ENCODE measurements at regions not wholly inside any gene's neighbourhood (a gene's known extent, or its start where the extent isn't known, plus 50 kb on each side); places are given as distances from the start of the nearest gene placed in this dataset.

GRCh38 chr1:94694226-94694915 lies 125.8 kb upstream of the SLC44A3 start:
- Histone ChIP-seq H3K36me3 (ENCODE audit: control insufficient read depth in 4 of 4, insufficient read depth in 3 of 4, low read depth in 1 of 4, low read length in 3 of 4) (no peaks in the 10 kb centered on the region), H3K27me3 (ENCODE audit: control insufficient read depth in 4 of 4, insufficient read depth in 4 of 4, low read length in 3 of 4) (no peaks in the 10 kb centered on the region), H3K4me1 (ENCODE audit: control insufficient read depth in 4 of 4, insufficient read depth in 4 of 4, low read length in 3 of 4) (no peaks in the 10 kb centered on the region), H3K9me3 (ENCODE audit: control insufficient read depth in 4 of 4, low read length in 3 of 4) (peaks cover 5 to 9% (median 6%) of the 10 kb centered on the region in 4 donors), H3K4me3 (ENCODE audit: low read depth in 1 of 3, low read length in 3 of 3) (no peak overlapping the region), H3K9ac (ENCODE audit: low read depth in 1 of 2, low read length in 2 of 2) (no peak overlapping the region), H3K27ac (ENCODE audit: low read depth in 1 of 2, low read length in 2 of 2) (no peak overlapping the region)
- WGBS: 90% methylated on average over 4 of the region's 4 CpGs
- no peak for DNase-seq (ENCODE audit: low spot score)
- no peak for TF ChIP-seq HNF4G (IDR thresholded peaks at IDR 0.05)
- TF ChIP-seq REST (IDR thresholded peaks at IDR 0.05): no peak
- TF ChIP-seq EGR1 (IDR thresholded peaks at IDR 0.05; ENCODE audit: low read depth in 2 of 2): no peak
- TF ChIP-seq RXRA (IDR thresholded peaks at IDR 0.05): no peak
- TF ChIP-seq FOXA1 (IDR thresholded peaks at IDR 0.05): no peak
- no peak for TF ChIP-seq JUND (IDR thresholded peaks at IDR 0.05)
- no peak for TF ChIP-seq HNF4A (conservative IDR thresholded peaks at IDR 0.05)
- no peak for TF ChIP-seq YY1 (IDR thresholded peaks at IDR 0.05)
- TF ChIP-seq NR2F2 (IDR thresholded peaks at IDR 0.05): no peak
- TF ChIP-seq ZBTB33 (IDR thresholded peaks at IDR 0.05): no peak
- TF ChIP-seq MAX (IDR thresholded peaks at IDR 0.05): no peak
- TF ChIP-seq GABPA (IDR thresholded peaks at IDR 0.05 in 1 of 2, conservative IDR thresholded peaks at IDR 0.05 in 1 of 2): no peak
- TF ChIP-seq ATF3 (IDR thresholded peaks at IDR 0.05): no peak
- no peak for TF ChIP-seq RAD21 (IDR thresholded peaks at IDR 0.05)
- no peak for TF ChIP-seq FOXA2 (IDR thresholded peaks at IDR 0.05)
- no peak for TF ChIP-seq CTCF (IDR thresholded peaks at IDR 0.05; ENCODE audit: low read depth, low read length, missing input control)
- TF ChIP-seq TAF1 (conservative IDR thresholded peaks at IDR 0.05): no peak
- TF ChIP-seq SP1 (IDR thresholded peaks at IDR 0.05): no peak

All from liver (tissue), 8 donors.